PC-3 (cell line): ENCODE measurements at regions not wholly inside any gene's neighbourhood (a gene's known extent, or its start where the extent isn't known, plus 50 kb on each side); places are given as distances from the start of the nearest gene placed in this dataset.

Experiments
- EZH2phosphoT487 ChIP-seq: fragments of 300-600 bp; sonication (generic); IDR thresholded peaks from 2 replicates; pipeline ENCODE4 v1.6.1; 2018; ENCODE audit warnings: mild to moderate bottlenecking, antibody characterized with exemption, low read length, borderline replicate concordance
- TF ChIP-seq, protein P1 (sequence below): fragments of 300-600 bp; sonication (generic); conservative IDR thresholded peaks from 2 replicates; pipeline ENCODE4 v1.5.1; 2017; ENCODE audit warnings: antibody characterized with exemption, low read depth, mild to moderate bottlenecking, low read length

DNA sequence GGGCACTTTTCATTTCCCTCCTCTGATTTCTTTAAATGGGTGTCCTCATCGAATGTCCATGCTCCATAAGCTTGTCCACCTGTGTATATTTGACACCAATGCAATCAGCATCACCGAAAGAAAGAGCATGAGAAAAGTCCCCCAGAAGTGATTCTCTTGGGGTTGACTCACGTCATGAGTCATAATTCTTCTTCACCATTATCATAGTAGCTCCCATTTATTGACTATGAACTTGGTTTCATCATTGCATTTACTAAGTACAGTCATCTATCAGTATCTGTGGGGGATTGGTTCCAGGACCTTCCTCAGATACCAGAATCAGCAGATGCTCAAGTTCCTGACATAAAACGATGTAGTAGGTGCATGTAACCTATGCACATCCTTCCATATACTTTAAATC is 372.5 kb upstream of the CFAP20DC start:
- TF ChIP-seq, protein P1, sequence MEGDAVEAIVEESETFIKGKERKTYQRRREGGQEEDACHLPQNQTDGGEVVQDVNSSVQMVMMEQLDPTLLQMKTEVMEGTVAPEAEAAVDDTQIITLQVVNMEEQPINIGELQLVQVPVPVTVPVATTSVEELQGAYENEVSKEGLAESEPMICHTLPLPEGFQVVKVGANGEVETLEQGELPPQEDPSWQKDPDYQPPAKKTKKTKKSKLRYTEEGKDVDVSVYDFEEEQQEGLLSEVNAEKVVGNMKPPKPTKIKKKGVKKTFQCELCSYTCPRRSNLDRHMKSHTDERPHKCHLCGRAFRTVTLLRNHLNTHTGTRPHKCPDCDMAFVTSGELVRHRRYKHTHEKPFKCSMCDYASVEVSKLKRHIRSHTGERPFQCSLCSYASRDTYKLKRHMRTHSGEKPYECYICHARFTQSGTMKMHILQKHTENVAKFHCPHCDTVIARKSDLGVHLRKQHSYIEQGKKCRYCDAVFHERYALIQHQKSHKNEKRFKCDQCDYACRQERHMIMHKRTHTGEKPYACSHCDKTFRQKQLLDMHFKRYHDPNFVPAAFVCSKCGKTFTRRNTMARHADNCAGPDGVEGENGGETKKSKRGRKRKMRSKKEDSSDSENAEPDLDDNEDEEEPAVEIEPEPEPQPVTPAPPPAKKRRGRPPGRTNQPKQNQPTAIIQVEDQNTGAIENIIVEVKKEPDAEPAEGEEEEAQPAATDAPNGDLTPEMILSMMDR: no peak
- no peak for TF ChIP-seq EZH2phosphoT487
